ENCODE measurements at regions not wholly inside any gene's neighbourhood (a gene's known extent, or its start where the extent isn't known, plus 50 kb on each side); places are given as distances from the start of the nearest gene placed in this dataset.

GRCh38 chr7:115883629-115884028, 146.9 kb downstream of the TFEC start:
- no peak overlapping the region for H3K27ac ChIP-seq (ENCODE audit: poor library complexity, severe bottlenecking)
- DNase-seq (ENCODE audit: low spot score), result no peak
- no peaks in the 10 kb centered on the region for H3K9me3 ChIP-seq (ENCODE audit: severe bottlenecking)
- no peaks in the 10 kb centered on the region for H3K27me3 ChIP-seq (ENCODE audit: insufficient read depth, poor library complexity, severe bottlenecking)
- TF ChIP-seq CTCF (IDR thresholded peaks at IDR 0.05; ENCODE audit: poor library complexity, severe bottlenecking), result no peak
- no peak for ATAC-seq (ENCODE audit: low read depth)
- no peaks in the 10 kb centered on the region for H3K36me3 ChIP-seq (ENCODE audit: low read depth)
- H3K4me3 ChIP-seq (ENCODE audit: severe bottlenecking), result no peak overlapping the region
- H3K4me1 ChIP-seq (ENCODE audit: insufficient read depth, poor library complexity, severe bottlenecking), result no peaks in the 10 kb centered on the region

- ATAC-seq (ENCODE audit: low read depth) (no peak), DNase-seq (ENCODE audit: low spot score) (no peak)
- H3K9me3 ChIP-seq (ENCODE audit: severe bottlenecking), result no peaks in the 10 kb centered on the region
- no peak overlapping the region for H3K27ac ChIP-seq (ENCODE audit: poor library complexity, severe bottlenecking)
- no peaks in the 10 kb centered on the region for H3K4me1 ChIP-seq (ENCODE audit: insufficient read depth, poor library complexity, severe bottlenecking)
- H3K27me3 ChIP-seq (ENCODE audit: insufficient read depth, poor library complexity, severe bottlenecking), result no peaks in the 10 kb centered on the region
- no peak overlapping the region for H3K4me3 ChIP-seq (ENCODE audit: severe bottlenecking)
- H3K36me3 ChIP-seq (ENCODE audit: low read depth), result no peaks in the 10 kb centered on the region
- no peak for TF ChIP-seq CTCF (IDR thresholded peaks at IDR 0.05; ENCODE audit: poor library complexity, severe bottlenecking)
These were observed 149.1 kb downstream of the TFEC start for GRCh38 chr7:115881476-115881875.

- Histone ChIP-seq H3K4me1 (ENCODE audit: insufficient read depth, poor library complexity, severe bottlenecking) (no peaks in the 10 kb centered on the region), H3K27ac (ENCODE audit: poor library complexity, severe bottlenecking) (no peak overlapping the region), H3K36me3 (ENCODE audit: low read depth) (no peaks in the 10 kb centered on the region), H3K27me3 (ENCODE audit: insufficient read depth, poor library complexity, severe bottlenecking) (no peaks in the 10 kb centered on the region), H3K9me3 (ENCODE audit: severe bottlenecking) (no peaks in the 10 kb centered on the region), H3K4me3 (ENCODE audit: severe bottlenecking) (no peak overlapping the region)
- ATAC-seq (ENCODE audit: low read depth), result no peak
- DNase-seq (ENCODE audit: low spot score), result no peak
- TF ChIP-seq CTCF (IDR thresholded peaks at IDR 0.05; ENCODE audit: poor library complexity, severe bottlenecking), result no peak
These were observed 151.4 kb downstream of the TFEC start for GRCh38 chr7:115879171-115879570.

- H3K9me3 ChIP-seq (ENCODE audit: severe bottlenecking), result no peaks in the 10 kb centered on the region
- ATAC-seq (ENCODE audit: low read depth) (no peak), DNase-seq (ENCODE audit: low spot score) (no peak)
- TF ChIP-seq CTCF (IDR thresholded peaks at IDR 0.05; ENCODE audit: poor library complexity, severe bottlenecking), result no peak
- no peaks in the 10 kb centered on the region for H3K4me1 ChIP-seq (ENCODE audit: insufficient read depth, poor library complexity, severe bottlenecking)
- no peak overlapping the region for H3K4me3 ChIP-seq (ENCODE audit: severe bottlenecking)
- no peaks in the 10 kb centered on the region for H3K36me3 ChIP-seq (ENCODE audit: low read depth)
- H3K27ac ChIP-seq (ENCODE audit: poor library complexity, severe bottlenecking), result no peak overlapping the region
- H3K27me3 ChIP-seq (ENCODE audit: insufficient read depth, poor library complexity, severe bottlenecking), result no peaks in the 10 kb centered on the region
These were observed 160.8 kb downstream of the TFEC start for GRCh38 chr7:115869801-115870200.

- H3K27me3 ChIP-seq (ENCODE audit: insufficient read depth, poor library complexity, severe bottlenecking), result no peaks in the 10 kb centered on the region
- no peaks in the 10 kb centered on the region for H3K4me1 ChIP-seq (ENCODE audit: insufficient read depth, poor library complexity, severe bottlenecking)
- ATAC-seq (ENCODE audit: low read depth) (no peak), DNase-seq (ENCODE audit: low spot score) (no peak)
- H3K9me3 ChIP-seq (ENCODE audit: severe bottlenecking), result no peaks in the 10 kb centered on the region
- no peak for TF ChIP-seq CTCF (IDR thresholded peaks at IDR 0.05; ENCODE audit: poor library complexity, severe bottlenecking)
- H3K36me3 ChIP-seq (ENCODE audit: low read depth), result no peaks in the 10 kb centered on the region
- H3K4me3 ChIP-seq (ENCODE audit: severe bottlenecking), result no peak overlapping the region
- H3K27ac ChIP-seq (ENCODE audit: poor library complexity, severe bottlenecking), result no peak overlapping the region
These were observed 161.4 kb downstream of the TFEC start for GRCh38 chr7:115869190-115869589.

Data from RWPE2 (cell line).